Effector memory CD4-positive, alpha-beta T cell (primary cell): ENCODE measurements at regions not wholly inside any gene's neighbourhood (a gene's known extent, or its start where the extent isn't known, plus 50 kb on each side); places are given as distances from the start of the nearest gene placed in this dataset.

Source experiments
- DNase-seq, 3 donors: peaks; one replicate each; pipeline ENCODE4 v3.0.0-alpha.2; 2020
- H3K27ac ChIP-seq: 2 replicates; pipeline ENCODE4 v1.7.0; 2013; ENCODE audit warnings: mild to moderate bottlenecking, low read length, moderate library complexity; ENCODE audit not compliant: insufficient read depth, poor library complexity, severe bottlenecking
- H3K27me3 ChIP-seq: replicated peaks from 2 replicates; pipeline ENCODE4 v1.7.0; 2013; ENCODE audit warnings: mild to moderate bottlenecking, low read length; ENCODE audit not compliant: insufficient read depth, control insufficient read depth, poor library complexity, severe bottlenecking
- H3K36me3 ChIP-seq: 2 replicates; pipeline ENCODE4 v1.7.0; 2013; ENCODE audit warnings: mild to moderate bottlenecking, low read length, moderate library complexity; ENCODE audit not compliant: control insufficient read depth, insufficient read depth
- H3K4me1 ChIP-seq: 2 replicates; pipeline ENCODE4 v1.7.0; 2013; ENCODE audit warnings: low read length, mild to moderate bottlenecking; ENCODE audit not compliant: control insufficient read depth, insufficient read depth, poor library complexity, severe bottlenecking
- H3K4me3 ChIP-seq: 2 replicates; pipeline ENCODE4 v1.7.0; 2013; ENCODE audit warnings: low read length, low read depth, mild to moderate bottlenecking; ENCODE audit not compliant: insufficient read depth, poor library complexity, severe bottlenecking
- H3K9me3 ChIP-seq: 2 replicates; pipeline ENCODE4 v1.7.0; 2013; ENCODE audit warnings: mild to moderate bottlenecking, low read length, moderate library complexity; ENCODE audit not compliant: control insufficient read depth

- Histone ChIP-seq H3K36me3 (no peaks in the 10 kb centered on the region), H3K27me3 (peaks cover 3% of the 10 kb centered on the region), H3K4me3 (no peak overlapping the region), H3K4me1 (no peaks in the 10 kb centered on the region), H3K27ac (no peak overlapping the region), H3K9me3 (no peaks in the 10 kb centered on the region)
- no peak for DNase-seq
Observed at GRCh38 chr7:142338633-142339501, 81.0 kb upstream of the PRSS58 start.

GRCh38 chr7:142337054-142338001 lies 79.5 kb upstream of the PRSS58 start:
- H3K4me1 ChIP-seq: no peaks in the 10 kb centered on the region
- DNase-seq: no peak

GRCh38 chr7:142334806-142335205 lies 76.9 kb upstream of the PRSS58 start:
- Histone ChIP-seq H3K27me3 (peaks cover 3% of the 10 kb centered on the region), H3K27ac (no peak overlapping the region), H3K4me1 (no peaks in the 10 kb centered on the region), H3K4me3 (no peak overlapping the region), H3K36me3 (no peaks in the 10 kb centered on the region), H3K9me3 (no peaks in the 10 kb centered on the region)
- no peak for DNase-seq

More at GRCh38 chr7:142337054-142338001, 79.5 kb upstream of the PRSS58 start:
- Histone ChIP-seq H3K9me3 (no peaks in the 10 kb centered on the region), H3K27me3 (peaks cover 3% of the 10 kb centered on the region), H3K36me3 (no peaks in the 10 kb centered on the region), H3K4me3 (no peak overlapping the region), H3K27ac (no peak overlapping the region)

GRCh38 chr7:142334236-142334635 lies 76.4 kb upstream of the PRSS58 start:
- no peak for DNase-seq
- Histone ChIP-seq H3K9me3 (no peaks in the 10 kb centered on the region), H3K4me1 (no peaks in the 10 kb centered on the region), H3K4me3 (no peak overlapping the region), H3K36me3 (no peaks in the 10 kb centered on the region), H3K27me3 (peaks cover 3% of the 10 kb centered on the region), H3K27ac (no peak overlapping the region)

GRCh38 chr7:142332421-142332820 lies 74.6 kb upstream of the PRSS58 start:
- no peak overlapping the region for H3K27ac ChIP-seq
- no peaks in the 10 kb centered on the region for H3K36me3 ChIP-seq
- H3K4me3 ChIP-seq: no peak overlapping the region
- peaks cover 3% of the 10 kb centered on the region for H3K27me3 ChIP-seq
- H3K9me3 ChIP-seq: no peaks in the 10 kb centered on the region
- no peaks in the 10 kb centered on the region for H3K4me1 ChIP-seq
- no peak for DNase-seq

- Histone ChIP-seq H3K27ac (no peak overlapping the region), H3K9me3 (no peaks in the 10 kb centered on the region), H3K27me3 (no peaks in the 10 kb centered on the region), H3K36me3 (no peaks in the 10 kb centered on the region), H3K4me1 (no peaks in the 10 kb centered on the region), H3K4me3 (no peak overlapping the region)
- DNase-seq: no peak
Observed at GRCh38 chr7:142331941-142332340, 74.1 kb upstream of the PRSS58 start.

- Histone ChIP-seq H3K27me3 (no peaks in the 10 kb centered on the region), H3K9me3 (no peaks in the 10 kb centered on the region), H3K27ac (no peak overlapping the region), H3K4me1 (no peaks in the 10 kb centered on the region), H3K4me3 (no peak overlapping the region), H3K36me3 (no peaks in the 10 kb centered on the region)
- DNase-seq: no peak
Observed at GRCh38 chr7:142329062-142329790, 71.4 kb upstream of the PRSS58 start.

- Histone ChIP-seq H3K4me3 (no peak overlapping the region), H3K36me3 (no peaks in the 10 kb centered on the region), H3K9me3 (no peaks in the 10 kb centered on the region), H3K4me1 (peaks cover 5% of the 10 kb centered on the region), H3K27ac (no peak overlapping the region), H3K27me3 (no peaks in the 10 kb centered on the region)
- no peak for DNase-seq
Observed at GRCh38 chr7:142328551-142328950, 70.7 kb upstream of the PRSS58 start.

GRCh38 chr7:142327628-142328405 lies 70.0 kb upstream of the PRSS58 start:
- H3K4me3 ChIP-seq: no peak overlapping the region
- no peaks in the 10 kb centered on the region for H3K27me3 ChIP-seq
- H3K36me3 ChIP-seq: no peaks in the 10 kb centered on the region
- DNase-seq: no peak
- H3K4me1 ChIP-seq: peaks cover 5% of the 10 kb centered on the region
- no peaks in the 10 kb centered on the region for H3K9me3 ChIP-seq
- H3K27ac ChIP-seq: no peak overlapping the region
